ENCODE measurements at regions not wholly inside any gene's neighbourhood (a gene's known extent, or its start where the extent isn't known, plus 50 kb on each side); places are given as distances from the start of the nearest gene placed in this dataset.

- in situ Hi-C loops (cut with MboI; ENCODE audit: low sequenced_read_pairs), result no loop called here
- no peak overlapping the region for H2BK5ac ChIP-seq (ENCODE audit: low read depth, low read length, poor library complexity, severe bottlenecking)
- H2BK15ac ChIP-seq (ENCODE audit: low read depth, low read length), result no peak overlapping the region
- H2BK120ac ChIP-seq (ENCODE audit: low read depth, low read length), result no peak overlapping the region
- TF ChIP-seq POLR2A (IDR thresholded peaks at IDR 0.05; ENCODE audit: low read depth, low read length) (no peak), RAD21 (IDR thresholded peaks at IDR 0.05; ENCODE audit: low read length) (no peak), MXI1 (IDR thresholded peaks at IDR 0.05; ENCODE audit: borderline replicate concordance, low read depth, low read length) (no peak), MAFK (IDR thresholded peaks at IDR 0.05; ENCODE audit: low read depth, low read length) (no peak), RFX5 (IDR thresholded peaks at IDR 0.05; ENCODE audit: low read depth, low read length) (no peak), SMC3 (IDR thresholded peaks at IDR 0.05; ENCODE audit: low read depth, low read length) (no peak), CEBPB (IDR thresholded peaks at IDR 0.05; ENCODE audit: low read depth, low read length) (no peak), NFE2L2 (IDR thresholded peaks at IDR 0.05; ENCODE audit: low read depth, low read length) (no peak), MAZ (IDR thresholded peaks at IDR 0.05; ENCODE audit: borderline replicate concordance, low read depth, low read length) (no peak), CTCF (conservative IDR thresholded peaks at IDR 0.05; ENCODE audit: low read depth, low read length) (no peak)
- TF ChIP-seq, protein P1, sequence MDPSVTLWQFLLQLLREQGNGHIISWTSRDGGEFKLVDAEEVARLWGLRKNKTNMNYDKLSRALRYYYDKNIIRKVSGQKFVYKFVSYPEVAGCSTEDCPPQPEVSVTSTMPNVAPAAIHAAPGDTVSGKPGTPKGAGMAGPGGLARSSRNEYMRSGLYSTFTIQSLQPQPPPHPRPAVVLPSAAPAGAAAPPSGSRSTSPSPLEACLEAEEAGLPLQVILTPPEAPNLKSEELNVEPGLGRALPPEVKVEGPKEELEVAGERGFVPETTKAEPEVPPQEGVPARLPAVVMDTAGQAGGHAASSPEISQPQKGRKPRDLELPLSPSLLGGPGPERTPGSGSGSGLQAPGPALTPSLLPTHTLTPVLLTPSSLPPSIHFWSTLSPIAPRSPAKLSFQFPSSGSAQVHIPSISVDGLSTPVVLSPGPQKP (IDR thresholded peaks at IDR 0.05; ENCODE audit: borderline replicate concordance, low read depth, low read length), result no peak
- H3K36me3 ChIP-seq (ENCODE audit: control insufficient read depth, insufficient read depth, low read length), result no peaks in the 10 kb centered on the region
- no peak overlapping the region for H3K18ac ChIP-seq (ENCODE audit: low read depth, low read length)
- H3K4me1 ChIP-seq (ENCODE audit: control insufficient read depth, insufficient read depth, low read length), result no peaks in the 10 kb centered on the region
- no peak overlapping the region for H3K4ac ChIP-seq (ENCODE audit: low read depth, low read length)
- no peak overlapping the region for H4K5ac ChIP-seq (ENCODE audit: low read depth, low read length)
- H3K27me3 ChIP-seq (ENCODE audit: control insufficient read depth, insufficient read depth, low read length), result no peaks in the 10 kb centered on the region
- intact Hi-C loops (cut with micrococcal nuclease), result no loop called here
- no peak for DNase-seq
- no peaks in the 10 kb centered on the region for H3K79me1 ChIP-seq (ENCODE audit: low read depth in 1 of 2, low read length in 2 of 2)
- H3K4me3 ChIP-seq (ENCODE audit: insufficient read depth, low read depth, low read length), result no peak overlapping the region
- H2AK5ac ChIP-seq (ENCODE audit: low read depth, low read length), result no peak overlapping the region
- no peak overlapping the region for H3K23ac ChIP-seq (ENCODE audit: low read depth, low read length)
- H3K9me1 ChIP-seq (ENCODE audit: insufficient read depth, low read length), result no peaks in the 10 kb centered on the region
- no peak overlapping the region for H2BK20ac ChIP-seq (ENCODE audit: low read depth, low read length)
- H4K91ac ChIP-seq (ENCODE audit: insufficient read depth, low read depth, low read length), result no peak overlapping the region
- CTCF ChIA-PET, result no interaction called here
- H2AK9ac ChIP-seq (replicated peaks; ENCODE audit: low read depth, low read length, poor library complexity), result no peak overlapping the region
- BruUV-seq (replicated peaks), result no TSS peak
- POLR2A ChIA-PET (ENCODE audit: unreplicated experiment), result no interaction called here
- H3K27ac ChIP-seq (ENCODE audit: insufficient read depth, low read length), result no peak overlapping the region
- no peak overlapping the region for H3K56ac ChIP-seq (ENCODE audit: extremely low read depth, insufficient read depth, low read length)
- no peak overlapping the region for H3K14ac ChIP-seq (replicated peaks; ENCODE audit: low read depth, low read length)
- H3K9ac ChIP-seq (ENCODE audit: low read depth, low read length), result no peak overlapping the region
- WGBS, 2 experiments (ENCODE audit: extremely low coverage in 2 of 2, insufficient read length in 1 of 2), result 76% methylated on average over 5 of the region's 16 CpGs; no CpG with 5 or more reads in 1 of the 2 experiments
- H4K8ac ChIP-seq (ENCODE audit: low read depth in 2 of 2, low read length in 2 of 2), result no peak overlapping the region
- dilution Hi-C loops (cut with HindIII; ENCODE audit: low sequenced_read_pairs, unreplicated experiment), result no loop called here
- no peak overlapping the region for H2AFZ ChIP-seq (replicated peaks; ENCODE audit: low read length, poor library complexity)
- no peak overlapping the region for H3K4me2 ChIP-seq (ENCODE audit: low read depth, low read length)
- H4K20me1 ChIP-seq (ENCODE audit: insufficient read depth, low read length), result no peaks in the 10 kb centered on the region
- ATAC-seq (ENCODE audit: low read depth), result no peak
- H3K9me3 ChIP-seq (ENCODE audit: control insufficient read depth, insufficient read depth, low read length), result peaks cover 41% of the 10 kb centered on the region
These were observed 407.9 kb upstream of the SHH start for GRCh38 chr7:156220078-156220605.
